ENCODE measurements at regions not wholly inside any gene's neighbourhood (a gene's known extent, or its start where the extent isn't known, plus 50 kb on each side); places are given as distances from the start of the nearest gene placed in this dataset.

GRCh38 chr2:208642125-208642779, 235.7 kb downstream of the PTH2R start:
- intact Hi-C loops (cut with micrococcal nuclease; ENCODE audit: unreplicated experiment) = no loop called here
- H3K27ac ChIP-seq (ENCODE audit: low read length) = no peak overlapping the region
- no peak for ATAC-seq
- no peaks in the 10 kb centered on the region for H3K27me3 ChIP-seq (ENCODE audit: control insufficient read depth, insufficient read depth, low read length)
- H3K4me1 ChIP-seq (ENCODE audit: control insufficient read depth, insufficient read depth, low read length) = no peaks in the 10 kb centered on the region
- H3K4me3 ChIP-seq (ENCODE audit: low read depth in 2 of 2, low read length in 2 of 2) = no peak overlapping the region
- no TSS peak for BruUV-seq (replicated peaks)
- no peaks in the 10 kb centered on the region for H3K36me3 ChIP-seq (ENCODE audit: control insufficient read depth, insufficient read depth, low read length)
- no peak for TF ChIP-seq SIN3A (IDR thresholded peaks at IDR 0.05; ENCODE audit: borderline replicate concordance, insufficient read depth, low read depth, low read length)
- TF ChIP-seq TCF7L2 (IDR thresholded peaks at IDR 0.05; ENCODE audit: low read depth, low read length) = no peak
- no peak for TF ChIP-seq POLR2AphosphoS5 (IDR thresholded peaks at IDR 0.05; ENCODE audit: low read depth, low read length)
- no peak for TF ChIP-seq REST (IDR thresholded peaks at IDR 0.05; ENCODE audit: insufficient read depth in 1 of 2, low read depth in 2 of 2, low read length in 1 of 2)
- TF ChIP-seq CTCF (IDR thresholded peaks at IDR 0.05) = no peak
- DNase-seq (ENCODE audit: low read depth, low spot score) = no peak
- POLR2A ChIA-PET = no interaction called here
- CTCF ChIA-PET = no interaction called here
- in situ Hi-C loops (cut with HindIII; ENCODE audit: low pct_unique_long_range_greater_than_20kb, low sequenced_read_pairs) = no loop called here
- H3K9me3 ChIP-seq (ENCODE audit: control insufficient read depth, insufficient read depth, low read depth, low read length) = no peaks in the 10 kb centered on the region

- ChIA-PET POLR2A (interaction anchor here (0.5 kb wide), 1 partner anchor 216 kb away, joined by 3 read pairs; no protein-coding TSS in a partner anchor), CTCF (no interaction called here)
- TF ChIP-seq CTCF (IDR thresholded peaks at IDR 0.05) (no peak), POLR2AphosphoS5 (IDR thresholded peaks at IDR 0.05; ENCODE audit: low read depth, low read length) (no peak), TCF7L2 (IDR thresholded peaks at IDR 0.05; ENCODE audit: low read depth, low read length) (no peak), REST (IDR thresholded peaks at IDR 0.05; ENCODE audit: insufficient read depth in 1 of 2, low read depth in 2 of 2, low read length in 1 of 2) (no peak), SIN3A (IDR thresholded peaks at IDR 0.05; ENCODE audit: borderline replicate concordance, insufficient read depth, low read depth, low read length) (no peak)
- Histone ChIP-seq H3K9me3 (ENCODE audit: control insufficient read depth, insufficient read depth, low read depth, low read length) (no peaks in the 10 kb centered on the region), H3K4me1 (ENCODE audit: control insufficient read depth, insufficient read depth, low read length) (no peaks in the 10 kb centered on the region), H3K27me3 (ENCODE audit: control insufficient read depth, insufficient read depth, low read length) (no peaks in the 10 kb centered on the region), H3K36me3 (ENCODE audit: control insufficient read depth, insufficient read depth, low read length) (no peaks in the 10 kb centered on the region), H3K27ac (ENCODE audit: low read length) (no peak overlapping the region), H3K4me3 (ENCODE audit: low read depth in 2 of 2, low read length in 2 of 2) (no peak overlapping the region)
- ATAC-seq (no peak), DNase-seq (ENCODE audit: low read depth, low spot score) (no peak)
- in situ Hi-C loops (cut with HindIII; ENCODE audit: low pct_unique_long_range_greater_than_20kb, low sequenced_read_pairs) (no loop called here), intact Hi-C loops (cut with micrococcal nuclease; ENCODE audit: unreplicated experiment) (no loop called here)
- no TSS peak for BruUV-seq (replicated peaks)
Observed at GRCh38 chr2:208643145-208643544, 236.6 kb downstream of the PTH2R start.
